Breast epithelium (tissue), 3 donors: ENCODE measurements at regions not wholly inside any gene's neighbourhood (a gene's known extent, or its start where the extent isn't known, plus 50 kb on each side); places are given as distances from the start of the nearest gene placed in this dataset.

Source experiments
- POLR2AphosphoS5 ChIP-seq, 3 donors: sonication (generic); formaldehyde crosslinking; IDR thresholded peaks; one replicate each; pipeline ENCODE4 v1.6.1; 2017; ENCODE audit warnings: antibody characterized with exemption in 3 of 3
- TF ChIP-seq, protein P1 (sequence below), 3 donors: fragments of 450-650 bp; IDR thresholded peaks; one replicate each; pipeline ENCODE4 v1.5.1; 2016 to 2017; ENCODE audit warnings: antibody characterized with exemption in 3 of 3, mild to moderate bottlenecking in 3 of 3, moderate library complexity in 3 of 3

DNA sequence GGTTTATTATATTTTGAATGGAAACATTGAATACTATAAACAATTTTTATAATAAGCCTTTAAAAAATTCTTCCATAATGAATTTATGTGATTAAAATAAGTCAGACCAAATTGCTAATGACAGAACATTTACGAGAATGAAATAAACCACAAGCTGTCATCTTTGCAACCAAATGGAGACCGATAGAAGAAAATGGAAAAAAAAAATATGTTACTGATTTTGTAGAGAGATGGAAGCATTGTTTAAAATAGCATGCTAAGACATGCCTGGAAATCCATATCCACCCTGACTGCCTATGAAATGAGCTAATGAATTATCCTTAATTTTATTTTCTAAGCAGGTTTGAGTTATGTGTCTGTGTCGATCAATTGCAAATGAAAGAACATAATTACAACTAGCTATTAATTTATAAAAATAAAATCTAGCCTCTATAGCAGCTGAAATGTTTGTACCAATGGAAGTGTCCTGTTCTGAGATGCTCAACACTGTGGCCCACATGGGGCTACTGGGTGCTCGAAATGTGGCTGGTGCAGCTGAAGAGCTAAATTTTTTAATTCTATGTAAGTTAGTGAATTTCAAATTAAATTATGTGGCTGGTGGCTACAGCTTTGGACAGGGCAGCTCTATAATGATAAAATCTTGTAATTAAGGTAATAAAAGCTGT lies 832.8 kb downstream of the RNF144A start:
- TF ChIP-seq, protein P1, sequence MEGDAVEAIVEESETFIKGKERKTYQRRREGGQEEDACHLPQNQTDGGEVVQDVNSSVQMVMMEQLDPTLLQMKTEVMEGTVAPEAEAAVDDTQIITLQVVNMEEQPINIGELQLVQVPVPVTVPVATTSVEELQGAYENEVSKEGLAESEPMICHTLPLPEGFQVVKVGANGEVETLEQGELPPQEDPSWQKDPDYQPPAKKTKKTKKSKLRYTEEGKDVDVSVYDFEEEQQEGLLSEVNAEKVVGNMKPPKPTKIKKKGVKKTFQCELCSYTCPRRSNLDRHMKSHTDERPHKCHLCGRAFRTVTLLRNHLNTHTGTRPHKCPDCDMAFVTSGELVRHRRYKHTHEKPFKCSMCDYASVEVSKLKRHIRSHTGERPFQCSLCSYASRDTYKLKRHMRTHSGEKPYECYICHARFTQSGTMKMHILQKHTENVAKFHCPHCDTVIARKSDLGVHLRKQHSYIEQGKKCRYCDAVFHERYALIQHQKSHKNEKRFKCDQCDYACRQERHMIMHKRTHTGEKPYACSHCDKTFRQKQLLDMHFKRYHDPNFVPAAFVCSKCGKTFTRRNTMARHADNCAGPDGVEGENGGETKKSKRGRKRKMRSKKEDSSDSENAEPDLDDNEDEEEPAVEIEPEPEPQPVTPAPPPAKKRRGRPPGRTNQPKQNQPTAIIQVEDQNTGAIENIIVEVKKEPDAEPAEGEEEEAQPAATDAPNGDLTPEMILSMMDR (IDR thresholded peaks at IDR 0.05), result no peak
- TF ChIP-seq POLR2AphosphoS5 (IDR thresholded peaks at IDR 0.05), result no peak
